RWPE1 (cell line): ENCODE measurements at regions not wholly inside any gene's neighbourhood (a gene's known extent, or its start where the extent isn't known, plus 50 kb on each side); places are given as distances from the start of the nearest gene placed in this dataset.

Experiments
- CTCF ChIA-PET: fragments of 350-600 bp; sonication (Branson Sonifier 250); formaldehyde crosslinking; extraction: SDS; loops from one replicate; lab custom pipeline; 2021; lab: Yijun Ruan, JAX
- POLR2A ChIA-PET: fragments of 400-600 bp; formaldehyde crosslinking; extraction: SDS; loops from one replicate; lab custom pipeline; 2020; ENCODE audit warnings: antibody characterized with exemption; ENCODE audit not compliant: low non-redundant PET; lab: Yijun Ruan, JAX
- DNase-seq: peaks from one replicate; pipeline ENCODE4 v3.0.0; 2012; ENCODE audit warnings: low spot score
- H3K27ac ChIP-seq: fragments of 450-650 bp; 2 replicates; pipeline ENCODE4 v1.5.1; 2017
- TF ChIP-seq, protein P1 (sequence below): fragments of 450-650 bp; conservative IDR thresholded peaks from 2 replicates; pipeline ENCODE4 v1.5.1; 2017; ENCODE audit warnings: low read depth, mild to moderate bottlenecking

- TF ChIP-seq, protein P1, sequence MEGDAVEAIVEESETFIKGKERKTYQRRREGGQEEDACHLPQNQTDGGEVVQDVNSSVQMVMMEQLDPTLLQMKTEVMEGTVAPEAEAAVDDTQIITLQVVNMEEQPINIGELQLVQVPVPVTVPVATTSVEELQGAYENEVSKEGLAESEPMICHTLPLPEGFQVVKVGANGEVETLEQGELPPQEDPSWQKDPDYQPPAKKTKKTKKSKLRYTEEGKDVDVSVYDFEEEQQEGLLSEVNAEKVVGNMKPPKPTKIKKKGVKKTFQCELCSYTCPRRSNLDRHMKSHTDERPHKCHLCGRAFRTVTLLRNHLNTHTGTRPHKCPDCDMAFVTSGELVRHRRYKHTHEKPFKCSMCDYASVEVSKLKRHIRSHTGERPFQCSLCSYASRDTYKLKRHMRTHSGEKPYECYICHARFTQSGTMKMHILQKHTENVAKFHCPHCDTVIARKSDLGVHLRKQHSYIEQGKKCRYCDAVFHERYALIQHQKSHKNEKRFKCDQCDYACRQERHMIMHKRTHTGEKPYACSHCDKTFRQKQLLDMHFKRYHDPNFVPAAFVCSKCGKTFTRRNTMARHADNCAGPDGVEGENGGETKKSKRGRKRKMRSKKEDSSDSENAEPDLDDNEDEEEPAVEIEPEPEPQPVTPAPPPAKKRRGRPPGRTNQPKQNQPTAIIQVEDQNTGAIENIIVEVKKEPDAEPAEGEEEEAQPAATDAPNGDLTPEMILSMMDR: no peak
- no peak for DNase-seq
- ChIA-PET POLR2A (no interaction called here), CTCF (no interaction called here)
- no peak overlapping the region for H3K27ac ChIP-seq
Measured at GRCh38 chr7:38020121-38020785, 99.8 kb downstream of the EPDR1 start.

DNA sequence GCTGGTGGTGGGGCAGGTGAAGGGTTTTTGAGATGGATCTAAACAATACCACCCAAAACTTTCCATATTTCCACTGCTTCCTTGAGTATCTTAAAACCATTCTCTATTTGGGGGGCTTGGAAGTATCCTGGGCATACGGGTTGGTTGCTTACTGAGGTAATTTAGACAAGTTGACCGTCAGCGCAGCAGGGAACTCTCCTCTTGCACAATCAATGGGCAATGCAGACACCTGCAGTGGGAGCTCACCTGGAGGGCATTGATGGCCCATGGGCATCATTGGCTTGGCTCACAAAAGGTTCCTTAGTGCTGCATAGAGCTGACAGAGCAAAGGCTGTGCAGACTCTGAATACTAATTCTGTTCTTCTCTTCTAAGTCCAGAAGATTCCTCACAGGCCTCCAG is 101.5 kb downstream of the EPDR1 start:
- TF ChIP-seq, protein P1: no peak
- no peak for DNase-seq
- ChIA-PET CTCF (no interaction called here), POLR2A (no interaction called here)
- H3K27ac ChIP-seq: no peak overlapping the region

- TF ChIP-seq, protein P1: no peak
- POLR2A ChIA-PET: no interaction called here
- no peak for DNase-seq
- CTCF ChIA-PET: no interaction called here
- no peak overlapping the region for H3K27ac ChIP-seq
Measured at GRCh38 chr7:38025815-38026214, 105.4 kb downstream of the EPDR1 start.

- TF ChIP-seq, protein P1: no peak
- no peak for DNase-seq
- POLR2A ChIA-PET: no interaction called here
- no peak overlapping the region for H3K27ac ChIP-seq
- CTCF ChIA-PET: no interaction called here
Measured at GRCh38 chr7:38027884-38028455, 107.5 kb downstream of the EPDR1 start.

- no peak overlapping the region for H3K27ac ChIP-seq
- DNase-seq: no peak
- TF ChIP-seq, protein P1: no peak
- POLR2A ChIA-PET: no interaction called here
- CTCF ChIA-PET: no interaction called here
Measured at GRCh38 chr7:38034062-38034908, 113.8 kb downstream of the EPDR1 start.

- TF ChIP-seq, protein P1: no peak
- POLR2A ChIA-PET: no interaction called here
- no peak overlapping the region for H3K27ac ChIP-seq
- no peak for DNase-seq
- CTCF ChIA-PET: no interaction called here
Measured at GRCh38 chr7:38040831-38041230, 120.4 kb downstream of the EPDR1 start.
